Thymus (tissue), 11 donors: ENCODE measurements at regions not wholly inside any gene's neighbourhood (a gene's known extent, or its start where the extent isn't known, plus 50 kb on each side); places are given as distances from the start of the nearest gene placed in this dataset.

Source experiments
- DNase-seq, 9 donors: peaks; one replicate each; pipeline ENCODE4 v3.0.0-alpha.2; 2013; ENCODE audit warnings: low spot score in 9 of 9, low read depth in 6 of 9, missing footprints in 1 of 9
- H3K27ac ChIP-seq, 2 donors: one replicate each; pipeline ENCODE4 v1.5.1; 2013; ENCODE audit warnings: control low read depth in 1 of 2, low read depth in 1 of 2, low read length in 1 of 2, mild to moderate bottlenecking in 1 of 2, moderate library complexity in 1 of 2
- H3K27me3 ChIP-seq, 2 donors: one replicate each; pipeline ENCODE4 v1.5.1; 2013; ENCODE audit warnings: low read length in 1 of 2; ENCODE audit not compliant: control insufficient read depth in 2 of 2, insufficient read depth in 1 of 2
- H3K36me3 ChIP-seq, 2 donors: one replicate each; pipeline ENCODE4 v1.5.1; 2013; ENCODE audit warnings: low read length in 1 of 2, mild to moderate bottlenecking in 1 of 2, moderate library complexity in 1 of 2; ENCODE audit not compliant: control insufficient read depth in 2 of 2, insufficient read depth in 2 of 2
- H3K4me1 ChIP-seq, 2 donors: one replicate each; pipeline ENCODE4 v1.5.1; 2013; ENCODE audit warnings: low read length in 2 of 2; ENCODE audit not compliant: control insufficient read depth in 2 of 2, insufficient read depth in 2 of 2
- H3K4me3 ChIP-seq, 2 donors: one replicate each; pipeline ENCODE4 v1.5.1; 2013; ENCODE audit warnings: low read length in 2 of 2, control low read depth in 1 of 2, mild to moderate bottlenecking in 1 of 2
- H3K9me3 ChIP-seq, 2 donors: one replicate each; pipeline ENCODE4 v1.5.1; 2013; ENCODE audit warnings: low read length in 1 of 2, mild to moderate bottlenecking in 1 of 2; ENCODE audit not compliant: control insufficient read depth in 2 of 2, insufficient read depth in 1 of 2
- WGBS: extraction: QIAGEN DNeasy Blood & Tissue Kit; methylation state at CpG from one replicate; pipeline ENCODE4 v1.1.7; 2013; 5-methylcytosine and 5-hydroxymethylcytosine counted together
- donor health status: healthy.

GRCh38 chr9:31623511-31623910, 760.9 kb upstream of the ACO1 start:
- no peak for DNase-seq
- H3K27me3 ChIP-seq: no peaks in the 10 kb centered on the region
- WGBS: 85% methylated on average over 2 of the region's 2 CpGs
- H3K36me3 ChIP-seq: no peaks in the 10 kb centered on the region
- no peak overlapping the region for H3K4me3 ChIP-seq
- no peaks in the 10 kb centered on the region for H3K9me3 ChIP-seq
- no peak overlapping the region for H3K27ac ChIP-seq
- H3K4me1 ChIP-seq: no peaks in the 10 kb centered on the region

- no peak overlapping the region for H3K27ac ChIP-seq
- no peaks in the 10 kb centered on the region for H3K4me1 ChIP-seq
- H3K27me3 ChIP-seq: no peaks in the 10 kb centered on the region
- no peak for DNase-seq
- H3K9me3 ChIP-seq: no peaks in the 10 kb centered on the region
- H3K4me3 ChIP-seq: no peak overlapping the region
- H3K36me3 ChIP-seq: no peaks in the 10 kb centered on the region
Measured at GRCh38 chr9:31629292-31629691, 755.2 kb upstream of the ACO1 start.

GRCh38 chr9:31637265-31637664, 747.2 kb upstream of the ACO1 start:
- no peak overlapping the region for H3K4me3 ChIP-seq
- no peaks in the 10 kb centered on the region for H3K4me1 ChIP-seq
- no peaks in the 10 kb centered on the region for H3K9me3 ChIP-seq
- 87% methylated on average over 2 of the region's 2 CpGs for WGBS
- H3K27me3 ChIP-seq: no peaks in the 10 kb centered on the region
- no peak for DNase-seq
- H3K27ac ChIP-seq: no peak overlapping the region
- H3K36me3 ChIP-seq: no peaks in the 10 kb centered on the region

- no peaks in the 10 kb centered on the region for H3K36me3 ChIP-seq
- no peak overlapping the region for H3K4me3 ChIP-seq
- H3K27ac ChIP-seq: no peak overlapping the region
- no peaks in the 10 kb centered on the region for H3K27me3 ChIP-seq
- DNase-seq: no peak
- no peaks in the 10 kb centered on the region for H3K4me1 ChIP-seq
- H3K9me3 ChIP-seq: no peaks in the 10 kb centered on the region
Measured at GRCh38 chr9:31637861-31638260, 746.6 kb upstream of the ACO1 start.

- H3K27me3 ChIP-seq: no peaks in the 10 kb centered on the region
- no peaks in the 10 kb centered on the region for H3K36me3 ChIP-seq
- DNase-seq: no peak
- H3K4me3 ChIP-seq: no peak overlapping the region
- WGBS: 95% methylated on average over 1 of the region's 1 CpG
- no peaks in the 10 kb centered on the region for H3K9me3 ChIP-seq
- H3K27ac ChIP-seq: no peak overlapping the region
- no peaks in the 10 kb centered on the region for H3K4me1 ChIP-seq
Measured at GRCh38 chr9:31639451-31639850, 745.0 kb upstream of the ACO1 start.

GRCh38 chr9:31669311-31669710, 715.1 kb upstream of the ACO1 start:
- Histone ChIP-seq H3K9me3 (no peaks in the 10 kb centered on the region), H3K4me3 (no peak overlapping the region), H3K27ac (no peak overlapping the region), H3K27me3 (no peaks in the 10 kb centered on the region), H3K4me1 (no peaks in the 10 kb centered on the region), H3K36me3 (no peaks in the 10 kb centered on the region)
- DNase-seq: no peak
- 81% methylated on average over 3 of the region's 3 CpGs for WGBS

- no peak for DNase-seq
- Histone ChIP-seq H3K9me3 (no peaks in the 10 kb centered on the region), H3K27ac (no peak overlapping the region), H3K4me1 (no peaks in the 10 kb centered on the region), H3K4me3 (no peak overlapping the region), H3K36me3 (no peaks in the 10 kb centered on the region), H3K27me3 (no peaks in the 10 kb centered on the region)
- WGBS: 88% methylated on average over 3 of the region's 3 CpGs
Measured at GRCh38 chr9:31671011-31671410, 713.4 kb upstream of the ACO1 start.

GRCh38 chr9:31674264-31674663, 710.2 kb upstream of the ACO1 start:
- no peak overlapping the region for H3K27ac ChIP-seq
- no peaks in the 10 kb centered on the region for H3K9me3 ChIP-seq
- H3K36me3 ChIP-seq: no peaks in the 10 kb centered on the region
- H3K27me3 ChIP-seq: no peaks in the 10 kb centered on the region
- no peak overlapping the region for H3K4me3 ChIP-seq
- 94% methylated on average over 1 of the region's 1 CpG for WGBS
- no peaks in the 10 kb centered on the region for H3K4me1 ChIP-seq
- DNase-seq: no peak

- no peaks in the 10 kb centered on the region for H3K4me1 ChIP-seq
- no peak overlapping the region for H3K27ac ChIP-seq
- no peaks in the 10 kb centered on the region for H3K9me3 ChIP-seq
- no peaks in the 10 kb centered on the region for H3K27me3 ChIP-seq
- WGBS: 94% methylated on average over 2 of the region's 2 CpGs
- H3K36me3 ChIP-seq: no peaks in the 10 kb centered on the region
- H3K4me3 ChIP-seq: no peak overlapping the region
- no peak for DNase-seq
Measured at GRCh38 chr9:31677415-31677814, 707.0 kb upstream of the ACO1 start.

- 95% methylated on average over 2 of the region's 2 CpGs for WGBS
- H3K27ac ChIP-seq: no peak overlapping the region
- H3K9me3 ChIP-seq: no peaks in the 10 kb centered on the region
- no peaks in the 10 kb centered on the region for H3K36me3 ChIP-seq
- no peaks in the 10 kb centered on the region for H3K4me1 ChIP-seq
- no peak for DNase-seq
- H3K27me3 ChIP-seq: no peaks in the 10 kb centered on the region
- no peak overlapping the region for H3K4me3 ChIP-seq
Measured at GRCh38 chr9:31677877-31678276, 706.6 kb upstream of the ACO1 start.
